SK-N-SH (cell line): ENCODE measurements at regions not wholly inside any gene's neighbourhood (a gene's known extent, or its start where the extent isn't known, plus 50 kb on each side); places are given as distances from the start of the nearest gene placed in this dataset.
A peak's percentile ranks its signal among the peaks of the same experiment; 100 is the strongest.

ENCODE experiments used
- CTCF ChIA-PET: fragments of 300-600, 350-600 bp; formaldehyde crosslinking; extraction: SDS; loops from one replicate; lab custom pipeline; 2021; lab: Yijun Ruan, JAX
- POLR2A ChIA-PET: fragments of 350-600 bp; sonication (Branson Sonifier 250); formaldehyde crosslinking; extraction: SDS; loops from one replicate; lab custom pipeline; 2020; ENCODE audit warnings: antibody characterized with exemption, inconsistent platforms; lab: Yijun Ruan, JAX
- DNase-seq: peaks from one replicate; pipeline ENCODE4 v3.0.0; 2012
- H2AFZ ChIP-seq: fragments of 200-600 bp; sonication (generic); 2 replicates; pipeline ENCODE4 v1.8.1; 2016; ENCODE audit warnings: antibody characterized with exemption, mild to moderate bottlenecking, low read depth
- H3F3A ChIP-seq: fragments of 200-600 bp; sonication (generic); replicated peaks from 2 replicates; pipeline ENCODE3; 2016; ENCODE audit warnings: antibody characterized with exemption, mild to moderate bottlenecking; ENCODE audit not compliant: insufficient read depth
- H3K27ac ChIP-seq, 2 experiments: fragments of 200-500 bp in 1 of 2; fragments of 200-600 bp in 1 of 2; sonication (Bioruptor generic) in 1 of 2; sonication (generic), shearing (Covaris generic) in 1 of 2; 2 replicates each; pipeline versions ENCODE4 v1.5.1 to v1.6.1; 2014 to 2016; ENCODE audit warnings: low read depth in 2 of 2, inconsistent platforms in 1 of 2, low read length in 1 of 2, mild to moderate bottlenecking in 1 of 2, mixed read lengths in 1 of 2
- H3K27me3 ChIP-seq: fragments of 200-600 bp; sonication (generic), shearing (Covaris generic); 2 replicates; pipeline ENCODE4 v1.6.1; 2016; ENCODE audit warnings: mixed run types; ENCODE audit not compliant: insufficient read depth
- H3K36me3 ChIP-seq, 2 experiments: fragments of 200-500 bp in 1 of 2; fragments of 200-600 bp in 1 of 2; sonication (Bioruptor generic) in 1 of 2; sonication (generic) in 1 of 2; replicated peaks in 1 of 2; 2 replicates each; pipeline versions ENCODE3 to v1.5.1; 2014 to 2016; ENCODE audit warnings: low read length in 1 of 2, mild to moderate bottlenecking in 1 of 2; ENCODE audit not compliant: insufficient read depth in 2 of 2, control insufficient read depth in 1 of 2
- H3K4me1 ChIP-seq, 2 experiments: fragments of 200-500 bp in 1 of 2; fragments of 200-600 bp in 1 of 2; sonication (Bioruptor generic) in 1 of 2; sonication (generic), shearing (Covaris generic) in 1 of 2; 2 replicates each; pipeline versions ENCODE4 v1.5.1 to v1.6.1; 2014 to 2016; ENCODE audit warnings: low read depth in 1 of 2, low read length in 1 of 2, mixed run types in 1 of 2; ENCODE audit not compliant: insufficient read depth in 2 of 2, control insufficient read depth in 1 of 2
- H3K4me2 ChIP-seq: fragments of 200-600 bp; sonication (generic), shearing (Covaris generic); 2 replicates; pipeline ENCODE4 v1.6.1; 2017; ENCODE audit warnings: mixed run types
- H3K4me3 ChIP-seq, 2 experiments: fragments of 200-500 bp in 1 of 2; fragments of 200-600 bp in 1 of 2; sonication (Bioruptor generic) in 1 of 2; sonication (generic), shearing (Covaris generic) in 1 of 2; 2 replicates each; pipeline versions ENCODE4 v1.5.1 to v1.8.1; 2014 to 2016; ENCODE audit warnings: low read depth in 2 of 2, inconsistent platforms in 1 of 2, low read length in 1 of 2, mild to moderate bottlenecking in 1 of 2, mixed read lengths in 1 of 2, moderate library complexity in 1 of 2
- H3K79me2 ChIP-seq: fragments of 200-600 bp; sonication (generic); 2 replicates; pipeline ENCODE4 v1.8.1; 2017; ENCODE audit warnings: mild to moderate bottlenecking; ENCODE audit not compliant: insufficient read depth
- H3K9ac ChIP-seq: fragments of 200-600 bp; sonication (generic); 2 replicates; pipeline ENCODE4 v1.6.1; 2017; ENCODE audit warnings: mixed run types
- H3K9me2 ChIP-seq: fragments of 200-600 bp; sonication (generic); 2 replicates; pipeline ENCODE4 v1.6.1; 2017; ENCODE audit warnings: mixed run types
- H3K9me3 ChIP-seq: fragments of 200-600 bp; sonication (generic); 2 replicates; pipeline ENCODE4 v1.6.1; 2017; ENCODE audit warnings: mixed run types, mild to moderate bottlenecking, moderate library complexity
- H4K20me1 ChIP-seq: fragments of 200-600 bp; sonication (generic); 2 replicates; pipeline ENCODE4 v1.6.1; 2017; ENCODE audit warnings: mild to moderate bottlenecking, mixed run types; ENCODE audit not compliant: insufficient read depth
- CHD2 ChIP-seq: fragments of 150-350 bp; IDR thresholded peaks from 2 replicates; pipeline ENCODE4 v1.6.1; 2018; ENCODE audit warnings: low read length; ENCODE audit not compliant: partially characterized antibody
- CTCF ChIP-seq: fragments of 200-600 bp; sonication (generic); IDR thresholded peaks from 2 replicates; pipeline ENCODE4 v1.6.1; 2017; ENCODE audit warnings: antibody characterized with exemption, mild to moderate bottlenecking, moderate library complexity
- EP300 ChIP-seq, 2 experiments: IDR thresholded peaks; 2 replicates each; pipeline versions ENCODE4 v1.4.0 to v1.6.1; 2012; ENCODE audit warnings: borderline replicate concordance in 1 of 2, low read depth in 1 of 2, low read length in 1 of 2
- EZH2phosphoT487 ChIP-seq: fragments of 200-600 bp; sonication (generic); IDR thresholded peaks from 2 replicates; pipeline ENCODE4 v1.6.1; 2017; ENCODE audit warnings: low read depth, mixed run types, mild to moderate bottlenecking, antibody characterized with exemption, moderate library complexity, borderline replicate concordance
- FOSL2 ChIP-seq: IDR thresholded peaks from 2 replicates; pipeline ENCODE4 v1.4.0; 2012; ENCODE audit warnings: low read depth, mild to moderate bottlenecking, moderate library complexity, borderline replicate concordance
- FOXJ3 ChIP-seq: sonication (generic); formaldehyde crosslinking; IDR thresholded peaks from 2 replicates; pipeline ENCODE4 v1.5.1; 2020; ENCODE audit warnings: mild to moderate bottlenecking, missing genetic modification reagents
- GABPA ChIP-seq: IDR thresholded peaks from 2 replicates; pipeline ENCODE4 v1.4.0; 2012; ENCODE audit warnings: low read depth, mild to moderate bottlenecking
- MAX ChIP-seq: IDR thresholded peaks from 2 replicates; pipeline ENCODE4 v1.4.0; 2012; ENCODE audit warnings: low read depth
- MEF2A ChIP-seq: IDR thresholded peaks from 2 replicates; pipeline ENCODE4 v1.4.0; 2012; ENCODE audit warnings: low read depth, borderline replicate concordance
- MXI1 ChIP-seq: IDR thresholded peaks from 2 replicates; pipeline ENCODE4 v1.6.1; 2012; ENCODE audit warnings: mild to moderate bottlenecking, low read depth, low read length, improper control_type of control experiment
- NRF1 ChIP-seq: IDR thresholded peaks from 2 replicates; pipeline ENCODE4 v1.6.1; 2012; ENCODE audit warnings: low read depth, mild to moderate bottlenecking, low read length
- RAD21 ChIP-seq: IDR thresholded peaks from 2 replicates; pipeline ENCODE4 v1.6.1; 2012; ENCODE audit warnings: mild to moderate bottlenecking, low read length
- REST ChIP-seq: IDR thresholded peaks from 2 replicates; pipeline ENCODE4 v1.6.1; 2012; ENCODE audit warnings: mild to moderate bottlenecking, low read depth, low read length, moderate library complexity
- RXRA ChIP-seq: IDR thresholded peaks from 2 replicates; pipeline ENCODE4 v1.4.0; 2012; ENCODE audit warnings: low read depth, mild to moderate bottlenecking, borderline replicate concordance
- TAF1 ChIP-seq: IDR thresholded peaks from 2 replicates; pipeline ENCODE4 v1.6.1; 2012; ENCODE audit warnings: low read depth, mild to moderate bottlenecking, low read length, moderate library complexity, borderline replicate concordance
- TCF12 ChIP-seq: IDR thresholded peaks from 2 replicates; pipeline ENCODE4 v1.4.0; 2012
- USF1 ChIP-seq: IDR thresholded peaks from 2 replicates; pipeline ENCODE4 v1.4.0; 2012; ENCODE audit warnings: low read depth, borderline replicate concordance
- WGBS: methylation state at CpG from one replicate; pipeline ENCODE4 v1.1.6; 2017; ENCODE audit warnings: low lambda C conversion rate; 5-methylcytosine and 5-hydroxymethylcytosine counted together

- no peaks in the 10 kb centered on the region for H3K9me2 ChIP-seq
- H3K36me3 ChIP-seq = no peaks in the 10 kb centered on the region
- H3K4me2 ChIP-seq = no peak overlapping the region
- H3K9me3 ChIP-seq = no peaks in the 10 kb centered on the region
- ChIA-PET CTCF (no interaction called here), POLR2A (no interaction called here)
- H3F3A ChIP-seq = no peaks in the 10 kb centered on the region
- H3K4me1 ChIP-seq = no peaks in the 10 kb centered on the region
- H3K9ac ChIP-seq = no peak overlapping the region
- H4K20me1 ChIP-seq = no peaks in the 10 kb centered on the region
- TF ChIP-seq RAD21 = no peak
- no peak for TF ChIP-seq FOSL2
- no peak for TF ChIP-seq MXI1
- TF ChIP-seq MAX = no peak
- no peak for TF ChIP-seq TAF1
- no peak for TF ChIP-seq GABPA
- no peak for TF ChIP-seq MEF2A
- TF ChIP-seq TCF12 = no peak
- TF ChIP-seq, all 33 proteins: peak for 0
- Histone ChIP-seq H3K27me3 (no peaks in the 10 kb centered on the region), H3K4me3 (no peak overlapping the region), H2AFZ (peak overlapping the region; percentile 64; the same call in 1 of the 2 replicates), H3K27ac (no peak overlapping the region), H3K79me2 (no peaks in the 10 kb centered on the region)
- WGBS = 11% methylated on average over 9 of the region's 9 CpGs
- no peak for DNase-seq
These were observed 220.0 kb upstream of the KCND2 start for GRCh38 chr7:120052884-120053382.

- no peaks in the 10 kb centered on the region for H3K4me1 ChIP-seq
- no peak overlapping the region for H3K27ac ChIP-seq
- DNase-seq = no peak
- H3K79me2 ChIP-seq = no peaks in the 10 kb centered on the region
- CTCF ChIA-PET = no interaction called here
- POLR2A ChIA-PET = no interaction called here
- TF ChIP-seq NRF1 (no peak), CHD2 (no peak), CTCF (no peak), FOXJ3 (no peak), MXI1 (no peak), REST (no peak), USF1 (no peak), EP300 (IDR thresholded peaks at IDR 0.05; ENCODE audit: borderline replicate concordance in 1 of 2, low read depth in 1 of 2, low read length in 1 of 2) (no peak), RXRA (no peak), EZH2phosphoT487 (no peak), GABPA (no peak), FOSL2 (no peak)
- H3K27me3 ChIP-seq = no peaks in the 10 kb centered on the region
- H3K4me2 ChIP-seq = no peak overlapping the region
- no peak overlapping the region for H3K9ac ChIP-seq
- no peak overlapping the region for H3K4me3 ChIP-seq
- peak overlapping the region; percentile 64; the same call in 1 of the 2 replicates for H2AFZ ChIP-seq
- H3K36me3 ChIP-seq = no peaks in the 10 kb centered on the region
- WGBS = 4% methylated on average over 5 of the region's 5 CpGs
- H3K9me2 ChIP-seq = no peaks in the 10 kb centered on the region
- no peaks in the 10 kb centered on the region for H4K20me1 ChIP-seq
- no peaks in the 10 kb centered on the region for H3K9me3 ChIP-seq
- H3F3A ChIP-seq = no peaks in the 10 kb centered on the region
These were observed 219.5 kb upstream of the KCND2 start for GRCh38 chr7:120053390-120053961.
